Right atrium auricular region (tissue), 2 donors: ENCODE measurements at regions not wholly inside any gene's neighbourhood (a gene's known extent, or its start where the extent isn't known, plus 50 kb on each side); places are given as distances from the start of the nearest gene placed in this dataset.
"Not testable (repeated sequence)": the region's sequence is repeated elsewhere in the genome, so short reads cannot be mapped to it uniquely, and the experiment has no call there.

Source experiments
- DNase-seq: peaks from one replicate; pipeline ENCODE4 v3.0.0-alpha.2; 2019; ENCODE audit warnings: low spot score
- H3K27ac ChIP-seq, 2 donors: fragments of 200-600 bp; sonication (generic); 1 replicate in 1 of 2; 2 replicates in 1 of 2; pipeline ENCODE4 v1.5.1; 2016 to 2019
- H3K27me3 ChIP-seq, 2 donors: fragments of 200-600 bp; sonication (generic); one replicate each; pipeline versions ENCODE4 v1.5.1 to v1.6.0; 2017 to 2019
- H3K36me3 ChIP-seq: fragments of 200-600 bp; sonication (generic); one replicate; pipeline ENCODE4 v1.5.1; 2016
- H3K4me1 ChIP-seq, 2 donors: fragments of 200-600 bp; sonication (generic); one replicate each; pipeline versions ENCODE4 v1.5.1 to v1.6.0; 2017 to 2019
- H3K4me3 ChIP-seq, 2 donors: fragments of 200-600 bp; sonication (generic); 1 replicate in 1 of 2; 2 replicates in 1 of 2; pipeline ENCODE4 v1.5.1; 2017 to 2019; ENCODE audit warnings: mild to moderate bottlenecking in 1 of 2, moderate library complexity in 1 of 2
- H3K9me3 ChIP-seq, 2 donors: fragments of 200-600 bp; sonication (generic); one replicate each; pipeline ENCODE4 v1.5.1; 2019
- CTCF ChIP-seq, 2 donors: fragments of 200-600 bp; sonication (generic); IDR thresholded peaks; one replicate each; pipeline ENCODE4 v1.5.1; 2019; ENCODE audit warnings: antibody characterized with exemption in 2 of 2

- no peak overlapping the region for H3K27ac ChIP-seq
- H3K27me3 ChIP-seq: no peaks in the 10 kb centered on the region
- no peak overlapping the region for H3K4me3 ChIP-seq
- no peaks in the 10 kb centered on the region for H3K4me1 ChIP-seq
- DNase-seq: no peak
- no peak for TF ChIP-seq CTCF (IDR thresholded peaks at IDR 0.05)
- H3K36me3 ChIP-seq: no peaks in the 10 kb centered on the region
- no peaks in the 10 kb centered on the region for H3K9me3 ChIP-seq
Measured at GRCh38 chr6:142648036-142648451, 296.9 kb downstream of the HIVEP2 start.

GRCh38 chr6:142648526-142648925 lies 296.4 kb downstream of the HIVEP2 start:
- H3K4me1 ChIP-seq: no peaks in the 10 kb centered on the region
- no peak overlapping the region for H3K27ac ChIP-seq
- no peak for DNase-seq
- H3K27me3 ChIP-seq: no peaks in the 10 kb centered on the region
- TF ChIP-seq CTCF (IDR thresholded peaks at IDR 0.05): no peak
- H3K4me3 ChIP-seq: no peak overlapping the region
- H3K36me3 ChIP-seq: no peaks in the 10 kb centered on the region
- H3K9me3 ChIP-seq: no peaks in the 10 kb centered on the region

GRCh38 chr6:142649438-142650234 lies 295.3 kb downstream of the HIVEP2 start:
- not testable (repeated sequence) for H3K4me3 ChIP-seq

GRCh38 chr6:142651384-142651783 lies 293.6 kb downstream of the HIVEP2 start:
- no peak for TF ChIP-seq CTCF (IDR thresholded peaks at IDR 0.05)
- no peaks in the 10 kb centered on the region for H3K36me3 ChIP-seq
- H3K4me3 ChIP-seq: no peak overlapping the region
- H3K27ac ChIP-seq: no peak overlapping the region
- H3K9me3 ChIP-seq: no peaks in the 10 kb centered on the region
- DNase-seq: no peak
- no peaks in the 10 kb centered on the region for H3K27me3 ChIP-seq
- H3K4me1 ChIP-seq: no peaks in the 10 kb centered on the region

More at GRCh38 chr6:142649438-142650234, 295.3 kb downstream of the HIVEP2 start:
- DNase-seq, H3K36me3 ChIP-seq, H3K27me3 ChIP-seq, H3K9me3 ChIP-seq, H3K4me1 ChIP-seq, H3K27ac ChIP-seq: not testable (repeated sequence)

GRCh38 chr6:142653710-142654420 lies 291.1 kb downstream of the HIVEP2 start:
- no peak for DNase-seq
- TF ChIP-seq CTCF (IDR thresholded peaks at IDR 0.05): no peak
- no peaks in the 10 kb centered on the region for H3K36me3 ChIP-seq
- no peak overlapping the region for H3K27ac ChIP-seq
- H3K4me3 ChIP-seq: no peak overlapping the region
- H3K4me1 ChIP-seq: no peaks in the 10 kb centered on the region
- no peaks in the 10 kb centered on the region for H3K9me3 ChIP-seq
- H3K27me3 ChIP-seq: no peaks in the 10 kb centered on the region

- no peak for TF ChIP-seq CTCF (IDR thresholded peaks at IDR 0.05)
- Histone ChIP-seq H3K36me3 (no peaks in the 10 kb centered on the region), H3K4me3 (no peak overlapping the region), H3K27me3 (no peaks in the 10 kb centered on the region), H3K9me3 (peaks cover 0 to 6% of the 10 kb centered on the region in 2 donors), H3K4me1 (no peaks in the 10 kb centered on the region), H3K27ac (no peak overlapping the region)
- DNase-seq: no peak
Measured at GRCh38 chr6:142659661-142660060, 285.3 kb downstream of the HIVEP2 start.
